Endothelial cell (in vitro differentiated cells): ENCODE measurements at regions not wholly inside any gene's neighbourhood (a gene's known extent, or its start where the extent isn't known, plus 50 kb on each side); places are given as distances from the start of the nearest gene placed in this dataset.

Experiments
- DNase-seq: peaks from one replicate; pipeline ENCODE4 v3.0.0; 2021; ENCODE audit warnings: low spot score
- H3K27ac Mint-ChIP-seq: one replicate; pipeline ENCODE4 v1.8.0; 2021; ENCODE audit warnings: mixed read lengths, inconsistent platforms; ENCODE audit not compliant: unreplicated experiment
- H3K27me3 Mint-ChIP-seq: one replicate; pipeline ENCODE4 v1.8.0; 2021; ENCODE audit warnings: mild to moderate bottlenecking, moderate library complexity, mixed read lengths, inconsistent platforms; ENCODE audit not compliant: unreplicated experiment
- H3K36me3 Mint-ChIP-seq: one replicate; pipeline ENCODE4 v1.8.0; 2021; ENCODE audit warnings: mild to moderate bottlenecking, low read depth, mixed read lengths, inconsistent platforms; ENCODE audit not compliant: unreplicated experiment
- H3K4me1 Mint-ChIP-seq: one replicate; pipeline ENCODE4 v1.8.0; 2021; ENCODE audit warnings: mild to moderate bottlenecking, mixed read lengths, inconsistent platforms; ENCODE audit not compliant: unreplicated experiment
- H3K4me3 Mint-ChIP-seq: one replicate; pipeline ENCODE4 v1.8.0; 2021; ENCODE audit warnings: mild to moderate bottlenecking, mixed read lengths, inconsistent platforms; ENCODE audit not compliant: unreplicated experiment
- H3K9me3 Mint-ChIP-seq: one replicate; pipeline ENCODE4 v1.8.0; 2021; ENCODE audit warnings: mixed read lengths, inconsistent platforms; ENCODE audit not compliant: unreplicated experiment
- CTCF ChIP-seq: fragments of 200-600 bp; sonication (generic); IDR thresholded peaks from one replicate; pipeline ENCODE4 v1.5.0; 2021; ENCODE audit warnings: antibody characterized with exemption; ENCODE audit not compliant: unreplicated experiment

DNA sequence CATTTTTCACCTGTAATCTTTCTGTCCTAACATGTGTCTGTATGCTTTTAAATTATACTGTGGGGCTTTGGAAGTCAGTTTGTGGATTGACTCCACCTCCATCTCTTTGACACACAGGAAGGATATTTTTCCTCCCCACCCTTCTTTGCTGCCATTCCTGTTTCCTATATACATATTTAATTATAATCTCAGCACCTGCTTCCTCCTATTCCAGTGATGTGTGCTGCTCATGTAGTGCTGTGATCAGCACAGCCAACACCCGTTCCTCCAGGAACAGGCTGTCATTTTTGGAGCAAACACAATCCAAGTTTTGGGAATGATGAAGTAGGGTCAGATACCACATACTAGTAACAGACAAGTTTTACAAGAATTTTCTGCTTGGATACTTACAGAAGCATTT, 135.0 kb upstream of the PRPS1L1 start:
- H3K36me3 Mint-ChIP-seq: no peaks in the 10 kb centered on the region

DNA sequence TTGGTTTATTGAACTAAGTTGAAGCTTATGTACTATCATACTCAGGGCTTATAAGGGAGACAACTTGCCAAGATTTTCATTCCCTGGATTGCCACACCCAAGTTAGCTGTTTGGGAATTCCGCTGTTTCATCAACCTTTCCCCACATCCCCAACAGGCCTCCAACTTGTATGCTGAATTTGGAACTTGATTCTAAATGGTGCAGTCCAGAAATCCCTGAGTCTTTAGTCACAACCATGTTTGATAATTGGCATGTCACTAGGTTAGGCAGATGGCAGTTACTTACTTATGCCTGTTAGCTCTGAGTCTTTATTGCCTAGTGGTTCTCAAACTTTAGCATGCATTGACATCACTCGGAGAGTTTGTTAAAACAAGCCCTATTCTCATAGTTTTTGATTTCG, 135.4 kb upstream of the PRPS1L1 start:
- H3K4me1 Mint-ChIP-seq: peaks cover 9% of the 10 kb centered on the region
- no peak for TF ChIP-seq CTCF
- H3K36me3 Mint-ChIP-seq: no peaks in the 10 kb centered on the region
- no peak overlapping the region for H3K27ac Mint-ChIP-seq
- H3K27me3 Mint-ChIP-seq: no peaks in the 10 kb centered on the region
- no peak overlapping the region for H3K4me3 Mint-ChIP-seq
- no peak for DNase-seq
- no peaks in the 10 kb centered on the region for H3K9me3 Mint-ChIP-seq

More for the DNA sequence above, 135.0 kb upstream of the PRPS1L1 start:
- Mint-ChIP-seq H3K4me3 (no peak overlapping the region), H3K4me1 (peaks cover 9% of the 10 kb centered on the region), H3K27me3 (no peaks in the 10 kb centered on the region), H3K27ac (no peak overlapping the region), H3K9me3 (no peaks in the 10 kb centered on the region)
- no peak for TF ChIP-seq CTCF
- DNase-seq: no peak

- DNase-seq: no peak
- no peaks in the 10 kb centered on the region for H3K36me3 Mint-ChIP-seq
- no peaks in the 10 kb centered on the region for H3K27me3 Mint-ChIP-seq
- H3K9me3 Mint-ChIP-seq: no peaks in the 10 kb centered on the region
- H3K4me1 Mint-ChIP-seq: peaks cover 9% of the 10 kb centered on the region
- H3K4me3 Mint-ChIP-seq: no peak overlapping the region
- H3K27ac Mint-ChIP-seq: no peak overlapping the region
- no peak for TF ChIP-seq CTCF
Observed at GRCh38 chr7:18165166-18165565, 137.5 kb upstream of the PRPS1L1 start.

DNA sequence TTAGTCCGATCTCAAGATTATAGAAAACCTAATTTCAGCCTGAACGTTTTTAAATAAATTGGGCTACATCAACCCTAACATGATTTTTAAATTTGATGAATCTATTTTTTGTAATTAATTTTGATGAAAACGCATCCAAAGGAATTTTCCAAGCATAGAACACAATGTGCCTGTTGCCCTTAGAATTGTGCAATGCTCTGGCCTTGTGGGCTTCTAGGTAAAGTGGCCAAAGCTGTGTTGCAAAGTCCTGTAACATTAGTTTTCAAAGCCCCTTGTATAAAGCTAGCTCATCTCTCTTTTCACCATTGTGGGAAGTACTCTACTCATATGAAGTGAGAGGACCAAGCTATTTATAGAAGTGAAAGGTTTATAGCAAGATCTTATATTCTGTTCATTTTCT, 138.4 kb upstream of the PRPS1L1 start:
- TF ChIP-seq CTCF: no peak
- Mint-ChIP-seq H3K4me1 (peaks cover 9% of the 10 kb centered on the region), H3K36me3 (no peaks in the 10 kb centered on the region), H3K27me3 (no peaks in the 10 kb centered on the region), H3K9me3 (no peaks in the 10 kb centered on the region), H3K4me3 (no peak overlapping the region), H3K27ac (no peak overlapping the region)
- DNase-seq: no peak

DNA sequence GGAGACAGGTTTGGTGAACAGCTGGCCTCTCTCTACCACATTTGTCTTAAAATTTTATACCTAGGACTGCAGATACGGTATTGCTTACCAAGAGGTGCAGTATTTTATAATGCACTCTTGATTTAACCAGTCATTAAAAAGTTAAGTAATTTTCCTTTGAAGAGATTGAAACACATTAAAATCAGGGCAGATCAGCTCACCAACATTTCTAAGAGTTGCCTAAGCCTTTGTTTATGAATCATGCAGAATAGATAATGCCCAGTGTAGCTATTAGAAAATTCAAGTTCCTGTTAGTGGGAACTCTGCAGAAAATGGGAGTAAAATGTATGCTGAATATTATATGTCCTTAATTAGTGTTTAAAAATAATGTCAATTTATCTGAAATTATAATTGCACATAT, 140.2 kb upstream of the PRPS1L1 start:
- Mint-ChIP-seq H3K4me3 (no peak overlapping the region), H3K9me3 (no peaks in the 10 kb centered on the region), H3K27ac (no peak overlapping the region), H3K4me1 (peaks cover 2% of the 10 kb centered on the region), H3K27me3 (no peaks in the 10 kb centered on the region), H3K36me3 (no peaks in the 10 kb centered on the region)
- no peak for DNase-seq
- no peak for TF ChIP-seq CTCF
